GM12873 (cell line): ENCODE measurements at regions not wholly inside any gene's neighbourhood (a gene's known extent, or its start where the extent isn't known, plus 50 kb on each side); places are given as distances from the start of the nearest gene placed in this dataset.

Source experiments
- TF ChIP-seq, protein P1 (sequence below): IDR thresholded peaks from 2 replicates; pipeline ENCODE4 v1.5.1; 2012; ENCODE audit warnings: low read depth, mild to moderate bottlenecking, moderate library complexity, low read length, control low read depth; ENCODE audit not compliant: insufficient read depth; ENCODE audit errors: missing control alignments

GRCh38 chr12:92089559-92089958 lies 56.1 kb downstream of the BTG1 start:
- TF ChIP-seq, protein P1, sequence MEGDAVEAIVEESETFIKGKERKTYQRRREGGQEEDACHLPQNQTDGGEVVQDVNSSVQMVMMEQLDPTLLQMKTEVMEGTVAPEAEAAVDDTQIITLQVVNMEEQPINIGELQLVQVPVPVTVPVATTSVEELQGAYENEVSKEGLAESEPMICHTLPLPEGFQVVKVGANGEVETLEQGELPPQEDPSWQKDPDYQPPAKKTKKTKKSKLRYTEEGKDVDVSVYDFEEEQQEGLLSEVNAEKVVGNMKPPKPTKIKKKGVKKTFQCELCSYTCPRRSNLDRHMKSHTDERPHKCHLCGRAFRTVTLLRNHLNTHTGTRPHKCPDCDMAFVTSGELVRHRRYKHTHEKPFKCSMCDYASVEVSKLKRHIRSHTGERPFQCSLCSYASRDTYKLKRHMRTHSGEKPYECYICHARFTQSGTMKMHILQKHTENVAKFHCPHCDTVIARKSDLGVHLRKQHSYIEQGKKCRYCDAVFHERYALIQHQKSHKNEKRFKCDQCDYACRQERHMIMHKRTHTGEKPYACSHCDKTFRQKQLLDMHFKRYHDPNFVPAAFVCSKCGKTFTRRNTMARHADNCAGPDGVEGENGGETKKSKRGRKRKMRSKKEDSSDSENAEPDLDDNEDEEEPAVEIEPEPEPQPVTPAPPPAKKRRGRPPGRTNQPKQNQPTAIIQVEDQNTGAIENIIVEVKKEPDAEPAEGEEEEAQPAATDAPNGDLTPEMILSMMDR: no peak

- TF ChIP-seq, protein P1: no peak
Measured at GRCh38 chr12:92088805-92089204, 56.8 kb downstream of the BTG1 start.

GRCh38 chr12:92085736-92086040 lies 60.0 kb downstream of the BTG1 start:
- TF ChIP-seq, protein P1: no peak

DNA sequence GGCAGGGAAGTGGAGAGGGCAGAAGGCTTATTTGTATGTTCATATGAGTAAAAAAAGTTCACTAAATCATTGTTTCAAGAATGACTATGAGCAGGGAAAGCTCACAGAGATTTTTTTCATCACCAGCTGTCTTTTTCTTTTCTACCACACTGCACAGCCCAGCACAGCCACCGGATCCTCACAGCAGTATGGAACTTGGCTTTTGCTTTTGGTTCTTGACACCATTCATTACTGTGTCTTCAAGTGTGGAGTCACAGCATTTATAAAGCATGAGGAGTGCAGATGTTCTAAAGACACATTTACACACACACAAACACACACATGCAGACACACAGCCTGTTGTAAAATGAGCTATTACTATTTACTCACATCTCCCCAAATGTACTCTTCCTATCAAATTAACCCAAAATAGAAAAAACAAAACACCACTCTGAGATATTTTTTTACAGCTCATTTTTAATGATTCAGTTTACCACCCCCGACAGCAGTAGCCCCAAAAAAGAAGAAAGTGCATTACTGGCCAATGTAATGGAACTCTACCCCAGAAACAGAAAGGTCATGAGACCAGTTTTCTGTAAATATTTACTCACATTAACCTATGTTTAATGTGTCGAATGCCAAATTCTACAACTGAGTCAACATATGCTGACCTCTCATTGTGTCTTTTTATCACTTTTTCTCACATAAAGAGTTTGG lies 60.5 kb downstream of the BTG1 start:
- TF ChIP-seq, protein P1: no peak

GRCh38 chr12:92080911-92081285 lies 64.7 kb downstream of the BTG1 start:
- TF ChIP-seq, protein P1: no peak

DNA sequence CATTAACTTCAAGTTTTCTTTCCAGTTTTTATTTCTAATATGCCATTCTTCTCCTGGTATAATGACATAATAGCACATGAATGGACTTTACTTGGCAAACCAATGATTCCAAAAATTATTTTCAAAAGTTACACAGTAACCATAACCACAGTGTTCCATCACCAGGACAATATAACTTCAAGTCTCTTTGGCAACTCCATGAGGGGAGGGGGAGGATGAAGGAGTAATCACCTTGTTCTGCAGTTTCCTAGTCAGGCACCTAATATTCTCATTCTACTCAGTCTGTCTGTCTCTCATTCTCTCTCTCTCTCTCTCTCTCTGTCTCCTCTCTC lies 66.6 kb downstream of the BTG1 start:
- TF ChIP-seq, protein P1: no peak

DNA sequence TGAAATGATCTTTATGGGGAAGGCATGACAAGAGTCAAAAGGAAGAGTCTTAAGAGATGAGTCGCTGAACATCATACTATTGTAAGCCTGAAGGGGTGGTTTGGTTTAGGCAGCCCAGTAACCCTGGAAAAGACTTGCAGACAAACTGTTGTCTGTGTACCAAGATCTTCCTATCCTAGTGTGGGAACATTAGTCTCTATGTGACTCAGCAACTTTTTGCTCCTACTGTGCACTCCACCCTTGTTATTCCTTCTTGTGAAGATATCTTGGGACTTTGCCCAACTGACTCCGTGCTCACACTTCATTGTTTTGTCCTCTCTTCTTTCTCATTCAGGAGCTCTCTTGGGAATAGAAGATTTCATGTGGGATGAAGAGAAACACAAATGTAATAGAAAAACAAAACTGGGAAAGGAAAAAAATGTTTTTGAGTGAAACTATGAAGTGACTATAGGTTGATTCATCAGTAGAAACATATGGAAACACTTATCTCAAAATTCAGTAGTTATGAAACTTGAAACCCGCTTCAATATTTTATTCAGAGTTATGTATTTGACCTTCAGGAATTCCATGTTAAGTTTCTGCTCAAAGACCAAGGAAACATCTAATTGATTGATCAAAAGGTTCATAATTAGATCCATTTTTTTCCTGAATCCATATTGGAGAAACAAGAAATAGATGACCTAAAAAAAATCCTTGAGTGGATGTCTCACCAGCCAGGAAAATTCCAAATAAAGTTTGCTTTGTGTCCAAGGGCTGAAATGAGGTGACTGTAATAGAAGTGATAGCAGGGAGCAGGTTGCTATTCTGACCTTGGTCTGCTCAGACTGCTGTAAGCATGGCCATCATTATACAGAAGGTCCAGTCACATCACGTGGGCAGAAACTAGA lies 67.2 kb downstream of the BTG1 start:
- TF ChIP-seq, protein P1: no peak
